ENCODE measurements at regions not wholly inside any gene's neighbourhood (a gene's known extent, or its start where the extent isn't known, plus 50 kb on each side); places are given as distances from the start of the nearest gene placed in this dataset.

DNA sequence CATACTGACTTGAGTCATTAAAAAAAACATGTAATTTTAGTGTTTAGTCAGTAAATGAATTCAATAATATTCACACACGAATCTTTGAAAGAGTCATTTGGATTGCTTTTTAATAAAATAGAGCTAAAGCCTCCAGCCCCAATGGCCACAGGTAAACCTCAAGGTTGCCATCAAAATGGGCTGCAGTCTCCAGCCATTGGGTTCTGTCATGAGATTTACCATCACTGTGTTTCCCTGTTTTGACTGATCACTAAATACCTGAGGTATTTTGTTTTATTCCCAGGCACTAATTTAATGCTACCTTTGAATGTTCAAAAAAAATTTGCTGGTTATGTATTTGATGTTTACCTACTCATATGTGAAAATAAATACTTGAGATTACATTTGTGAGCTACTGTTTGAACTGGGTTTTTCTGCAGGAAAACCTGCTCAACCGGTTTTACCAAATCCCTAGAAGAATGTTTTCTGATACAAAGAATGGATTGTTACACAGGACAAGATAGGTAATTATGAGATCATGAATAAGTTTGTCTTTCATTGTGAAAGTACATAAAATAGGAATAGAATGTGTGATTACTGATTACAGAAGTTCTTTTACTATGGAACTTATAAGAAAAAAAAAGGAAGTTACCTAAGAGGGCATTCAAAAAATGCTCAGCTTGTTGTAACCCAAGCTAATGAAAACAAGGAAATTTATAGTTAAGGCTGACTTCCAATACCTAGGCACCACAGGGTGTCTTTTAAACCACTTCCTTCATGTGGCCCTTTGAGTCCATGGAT lies 391.3 kb downstream of the EFNB2 start:
- Histone ChIP-seq H3K9me2 (ENCODE audit: insufficient read depth) (no peaks in the 10 kb centered on the region), H3K36me3 (ENCODE audit: control insufficient read depth in 1 of 2, insufficient read depth in 2 of 2, low read length in 2 of 2) (no peaks in the 10 kb centered on the region), H3K9me3 (ENCODE audit: control insufficient read depth in 1 of 2, insufficient read depth in 1 of 2, low read depth in 1 of 2, low read length in 2 of 2) (no peaks in the 10 kb centered on the region), H3K9ac (ENCODE audit: low read length) (peak overlapping the region; percentile 15; the same call in 1 of the 2 replicates), H3K4me2 (ENCODE audit: low read length) (peak overlapping the region; percentile 62), H3K27me3 (ENCODE audit: insufficient read depth, low read length) (no peaks in the 10 kb centered on the region), H2AFZ (ENCODE audit: low read depth, low read length, poor library complexity, severe bottlenecking) (peak overlapping the region; percentile 3), H4K20me1 (ENCODE audit: insufficient read depth) (no peaks in the 10 kb centered on the region), H3K4me1 (ENCODE audit: control insufficient read depth in 1 of 2, insufficient read depth in 2 of 2, low read length in 2 of 2) (peaks cover 48 to 57% of the 10 kb centered on the region in 2 experiments), H3K27ac (ENCODE audit: low read depth, low read length) (peak overlapping the region; percentile 73), H3K79me2 (ENCODE audit: insufficient read depth, low read length) (no peaks in the 10 kb centered on the region), H3K4me3 (replicated peaks in 1 of 2; ENCODE audit: low read depth in 1 of 2, low read length in 2 of 2) (peak overlapping the region in 1 of 2 experiments; percentile 25; a peak in 2 of 4 replicates)
- DNase-seq (ENCODE audit: low read depth, low spot score) (peak; percentile 82), ATAC-seq (peak; percentile 71)
- intact Hi-C loops (cut with micrococcal nuclease), result loop anchor here (5.0 to 10.0 kb wide), 2 partner anchors 42 to 201 kb away; no protein-coding TSS in a partner anchor
- ChIA-PET RAD21 (ENCODE audit: low non-redundant PET in 1 of 2, low total read pairs in 2 of 2, uncharacterized antibody in 2 of 2, unreplicated experiment in 2 of 2) (interaction anchor here in 1 of 2 experiments (1.3 kb wide), 1 partner anchor 40 kb away, joined by 4 read pairs; no protein-coding TSS in a partner anchor), CTCF (no interaction called here), POLR2A (interaction anchor here (1.0 kb wide), 1 partner anchor 12 kb away, joined by 3 read pairs; no protein-coding TSS in a partner anchor)
- TF ChIP-seq FOSL1 (IDR thresholded peaks at IDR 0.05; ENCODE audit: low read depth), result peak; percentile 50
- no peak for TF ChIP-seq EZH2 (IDR thresholded peaks at IDR 0.05)
- peak; percentile 5 for TF ChIP-seq TCF7L2 (IDR thresholded peaks at IDR 0.05; ENCODE audit: borderline replicate concordance, extremely low read depth, insufficient read depth, insufficient read length)
- 0 out of 2 replicates have a peak, but pooled peaks have one; percentile 32 for TF ChIP-seq POLR2AphosphoS5 (IDR thresholded peaks at IDR 0.05; ENCODE audit: low read depth, low read length)
- TF ChIP-seq, protein P1, sequence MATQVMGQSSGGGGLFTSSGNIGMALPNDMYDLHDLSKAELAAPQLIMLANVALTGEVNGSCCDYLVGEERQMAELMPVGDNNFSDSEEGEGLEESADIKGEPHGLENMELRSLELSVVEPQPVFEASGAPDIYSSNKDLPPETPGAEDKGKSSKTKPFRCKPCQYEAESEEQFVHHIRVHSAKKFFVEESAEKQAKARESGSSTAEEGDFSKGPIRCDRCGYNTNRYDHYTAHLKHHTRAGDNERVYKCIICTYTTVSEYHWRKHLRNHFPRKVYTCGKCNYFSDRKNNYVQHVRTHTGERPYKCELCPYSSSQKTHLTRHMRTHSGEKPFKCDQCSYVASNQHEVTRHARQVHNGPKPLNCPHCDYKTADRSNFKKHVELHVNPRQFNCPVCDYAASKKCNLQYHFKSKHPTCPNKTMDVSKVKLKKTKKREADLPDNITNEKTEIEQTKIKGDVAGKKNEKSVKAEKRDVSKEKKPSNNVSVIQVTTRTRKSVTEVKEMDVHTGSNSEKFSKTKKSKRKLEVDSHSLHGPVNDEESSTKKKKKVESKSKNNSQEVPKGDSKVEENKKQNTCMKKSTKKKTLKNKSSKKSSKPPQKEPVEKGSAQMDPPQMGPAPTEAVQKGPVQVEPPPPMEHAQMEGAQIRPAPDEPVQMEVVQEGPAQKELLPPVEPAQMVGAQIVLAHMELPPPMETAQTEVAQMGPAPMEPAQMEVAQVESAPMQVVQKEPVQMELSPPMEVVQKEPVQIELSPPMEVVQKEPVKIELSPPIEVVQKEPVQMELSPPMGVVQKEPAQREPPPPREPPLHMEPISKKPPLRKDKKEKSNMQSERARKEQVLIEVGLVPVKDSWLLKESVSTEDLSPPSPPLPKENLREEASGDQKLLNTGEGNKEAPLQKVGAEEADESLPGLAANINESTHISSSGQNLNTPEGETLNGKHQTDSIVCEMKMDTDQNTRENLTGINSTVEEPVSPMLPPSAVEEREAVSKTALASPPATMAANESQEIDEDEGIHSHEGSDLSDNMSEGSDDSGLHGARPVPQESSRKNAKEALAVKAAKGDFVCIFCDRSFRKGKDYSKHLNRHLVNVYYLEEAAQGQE (IDR thresholded peaks at IDR 0.05; ENCODE audit: low read depth), result no peak
- peak; percentile 32; the same call in 1 of the 2 replicates for TF ChIP-seq RAD21 (IDR thresholded peaks at IDR 0.05; ENCODE audit: low read depth)
- TF ChIP-seq ELF1 (IDR thresholded peaks at IDR 0.05; ENCODE audit: borderline replicate concordance, low read depth), result no peak
- TF ChIP-seq EZH2phosphoT487 (IDR thresholded peaks at IDR 0.05; ENCODE audit: borderline replicate concordance), result no peak
- peak; percentile 75 for TF ChIP-seq JUND (IDR thresholded peaks at IDR 0.05)
- TF ChIP-seq, protein P2, sequence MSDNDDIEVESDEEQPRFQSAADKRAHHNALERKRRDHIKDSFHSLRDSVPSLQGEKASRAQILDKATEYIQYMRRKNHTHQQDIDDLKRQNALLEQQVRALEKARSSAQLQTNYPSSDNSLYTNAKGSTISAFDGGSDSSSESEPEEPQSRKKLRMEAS (IDR thresholded peaks at IDR 0.05), result 0 out of 2 replicates have a peak, but pooled peaks have one; percentile 41
- TF ChIP-seq SIN3A (IDR thresholded peaks at IDR 0.05; ENCODE audit: low read depth), result peak; percentile 42; the same call in 1 of the 2 replicates
- TF ChIP-seq ATF3 (IDR thresholded peaks at IDR 0.05), result no peak
- TF ChIP-seq CEBPB (IDR thresholded peaks at IDR 0.05; ENCODE audit: low read depth), result peak; percentile 80
- TF ChIP-seq SRF (IDR thresholded peaks at IDR 0.05; ENCODE audit: low read depth), result no peak
- TF ChIP-seq CBX3 (IDR thresholded peaks at IDR 0.05; ENCODE audit: low read depth), result peak; percentile 57; the same call in 1 of the 2 replicates
- TF ChIP-seq SP1 (IDR thresholded peaks at IDR 0.05; ENCODE audit: low read depth), result peak; percentile 91
- no peak for TF ChIP-seq EGR1 (IDR thresholded peaks at IDR 0.05; ENCODE audit: low read depth)
- no peak for TF ChIP-seq ZFX (IDR thresholded peaks at IDR 0.05)
- no TSS peak for BruUV-seq (replicated peaks)

Data from HCT116 (cell line).